Glomerular visceral epithelial cell (primary cell): ENCODE measurements at regions not wholly inside any gene's neighbourhood (a gene's known extent, or its start where the extent isn't known, plus 50 kb on each side); places are given as distances from the start of the nearest gene placed in this dataset.

Source experiments
- DNase-seq: peaks from one replicate; pipeline ENCODE4 v3.0.0-alpha.2; 2016; ENCODE audit errors: extremely low spot score

- DNase-seq: no peak
Observed at GRCh38 chr6:12584631-12585405, 131.7 kb upstream of the PHACTR1 start.

DNA sequence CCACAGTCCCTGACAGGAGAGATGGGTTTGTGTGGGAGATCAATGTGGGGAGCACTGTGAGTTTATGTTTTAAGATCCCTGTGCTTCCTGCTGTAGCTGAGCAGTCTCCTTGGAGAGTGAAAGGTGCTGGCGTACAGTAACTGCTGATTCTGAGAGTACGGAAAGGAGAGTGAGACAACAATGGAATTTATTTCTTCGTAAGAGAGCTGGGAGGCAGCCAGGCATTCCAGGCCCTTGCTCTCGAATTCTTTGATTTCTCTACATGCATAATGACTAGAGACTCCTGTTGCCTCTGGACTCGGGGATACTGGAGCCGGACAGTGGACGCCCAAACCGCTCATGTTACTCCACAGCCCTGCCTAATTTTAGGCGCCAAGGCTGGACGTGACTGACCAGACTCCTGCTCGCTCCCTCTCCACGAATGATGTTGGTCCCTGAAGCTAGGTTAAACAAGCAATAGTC is 131.0 kb upstream of the PHACTR1 start:
- DNase-seq: no peak

- DNase-seq: no peak
Observed at GRCh38 chr6:12586721-12587480, 129.7 kb upstream of the PHACTR1 start.

DNA sequence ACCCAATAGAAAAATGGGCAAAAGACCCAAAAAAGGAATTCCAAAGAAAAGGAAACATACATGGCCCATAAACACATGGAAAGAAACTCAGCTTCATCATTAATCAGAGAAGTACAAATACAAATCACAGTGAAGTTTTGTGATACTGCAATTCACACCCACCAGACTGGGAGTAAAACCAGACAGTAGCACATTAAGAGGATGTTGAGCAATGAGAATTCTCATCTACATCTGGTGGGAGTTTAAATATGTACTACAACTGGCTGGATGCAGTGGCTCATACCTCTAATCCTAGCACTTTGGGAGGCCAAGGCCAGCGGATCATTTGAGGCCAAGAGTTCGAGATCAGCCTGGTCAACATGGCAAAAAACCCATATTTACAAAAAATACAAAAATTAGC is 125.7 kb upstream of the PHACTR1 start:
- DNase-seq: no peak

- peak; percentile 82 for DNase-seq
Observed at GRCh38 chr6:12592634-12593033, 123.9 kb upstream of the PHACTR1 start.

GRCh38 chr6:12593771-12594529 is 122.6 kb upstream of the PHACTR1 start:
- DNase-seq: peak; percentile 74

DNA sequence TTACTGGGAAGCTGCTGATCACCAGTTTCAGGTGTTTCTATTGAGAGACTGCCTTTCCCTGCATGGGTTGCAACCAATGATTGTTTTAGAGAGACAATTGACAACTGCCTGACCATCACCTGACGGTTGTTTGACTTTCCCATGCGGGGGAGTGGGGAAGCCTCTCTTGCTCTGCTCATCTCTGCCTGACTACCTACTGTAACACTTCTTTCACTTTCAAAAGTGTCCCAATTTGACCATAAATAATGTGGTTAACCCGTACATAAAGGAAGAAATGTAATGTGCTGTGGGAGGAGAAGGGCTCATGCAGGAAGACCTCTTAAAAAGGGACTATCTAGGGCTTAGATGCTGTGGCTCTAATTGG is 122.1 kb upstream of the PHACTR1 start:
- DNase-seq: no peak

DNA sequence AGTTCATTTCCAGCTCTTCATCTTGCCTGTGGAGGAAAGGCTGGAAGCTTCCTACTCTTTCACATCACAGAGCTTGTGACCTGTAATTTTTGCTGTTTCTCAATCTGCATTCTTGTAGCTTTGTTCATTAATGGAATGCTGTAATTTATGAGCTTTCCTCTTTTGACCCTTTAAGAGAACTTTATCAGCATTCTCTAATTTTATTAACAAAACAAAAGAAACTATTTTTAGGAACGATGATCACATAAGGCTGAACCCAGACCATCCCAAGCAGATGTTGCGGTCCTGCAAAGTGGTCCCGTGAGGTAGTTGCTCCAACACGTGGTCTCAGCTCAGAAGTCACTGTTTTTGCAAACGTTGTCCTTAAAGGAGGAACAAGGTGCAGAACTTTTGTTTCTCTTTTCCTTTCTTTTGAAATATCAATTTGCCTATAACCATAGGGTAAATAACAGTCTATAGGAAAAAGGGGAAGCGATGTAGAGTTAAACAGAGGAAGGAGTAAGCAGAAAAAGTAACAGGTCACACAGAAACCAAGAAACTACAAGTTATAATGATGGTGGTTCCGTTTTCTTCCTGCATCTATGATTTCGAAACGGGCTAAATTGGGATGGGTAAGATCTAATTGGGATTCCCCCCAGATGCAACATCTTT is 121.3 kb upstream of the PHACTR1 start:
- DNase-seq: no peak

- no peak for DNase-seq
Observed at GRCh38 chr6:12596731-12597130, 119.8 kb upstream of the PHACTR1 start.

DNA sequence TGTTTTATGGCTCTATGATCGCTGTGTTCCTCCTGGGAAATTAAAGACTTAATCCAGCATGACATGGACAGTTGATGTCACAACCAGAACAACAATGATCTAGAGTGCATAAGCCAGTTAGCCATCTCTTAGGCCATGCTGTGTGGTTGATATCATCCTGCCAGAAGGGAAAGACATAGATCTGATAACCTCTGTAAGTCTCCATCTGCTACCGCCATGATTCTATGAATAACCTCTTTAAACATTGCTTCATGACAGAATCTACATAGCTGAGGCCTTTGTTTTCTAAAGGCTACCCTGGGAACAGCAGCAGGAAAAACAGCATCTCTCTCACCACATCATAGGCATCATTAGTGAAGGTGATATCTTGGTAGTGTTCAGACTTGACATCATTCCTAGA is 117.6 kb upstream of the PHACTR1 start:
- DNase-seq: no peak

GRCh38 chr6:12601881-12602280 is 114.7 kb upstream of the PHACTR1 start:
- DNase-seq: no peak

- DNase-seq: no peak
Observed at GRCh38 chr6:12602342-12602741, 114.2 kb upstream of the PHACTR1 start.

DNA sequence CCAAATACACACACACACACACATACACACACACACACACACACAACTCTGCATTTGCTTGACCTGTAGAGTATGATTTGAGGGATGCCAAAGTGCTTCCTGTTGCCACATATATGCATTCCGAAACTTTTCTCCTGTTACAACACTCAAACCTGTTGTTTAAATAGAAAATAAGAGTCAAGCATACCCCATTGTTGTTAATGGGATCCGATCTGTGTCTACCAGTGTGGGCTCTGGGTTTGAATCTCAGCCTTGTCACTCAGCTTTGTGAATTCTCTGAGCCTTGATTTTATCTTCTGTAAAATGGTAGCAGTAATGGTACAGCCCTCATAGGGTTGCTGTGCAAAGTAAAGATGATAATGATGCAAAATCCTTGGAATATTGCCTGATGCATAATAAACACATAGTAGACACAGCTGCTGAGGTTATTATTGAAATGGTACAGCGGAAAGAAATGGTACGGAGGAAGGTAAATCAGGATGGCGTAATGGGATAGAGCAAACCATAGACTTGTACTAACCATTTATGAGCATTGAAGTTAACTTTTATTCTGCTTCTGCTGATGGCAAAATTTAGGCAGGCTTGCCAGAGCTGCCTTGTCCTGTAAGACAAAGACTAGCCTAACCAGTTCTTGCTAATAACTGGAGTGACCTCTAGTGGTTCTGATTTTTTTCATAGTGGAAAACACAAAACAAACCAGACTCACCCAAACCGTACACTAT is 113.5 kb upstream of the PHACTR1 start:
- peak; percentile 66 for DNase-seq

DNA sequence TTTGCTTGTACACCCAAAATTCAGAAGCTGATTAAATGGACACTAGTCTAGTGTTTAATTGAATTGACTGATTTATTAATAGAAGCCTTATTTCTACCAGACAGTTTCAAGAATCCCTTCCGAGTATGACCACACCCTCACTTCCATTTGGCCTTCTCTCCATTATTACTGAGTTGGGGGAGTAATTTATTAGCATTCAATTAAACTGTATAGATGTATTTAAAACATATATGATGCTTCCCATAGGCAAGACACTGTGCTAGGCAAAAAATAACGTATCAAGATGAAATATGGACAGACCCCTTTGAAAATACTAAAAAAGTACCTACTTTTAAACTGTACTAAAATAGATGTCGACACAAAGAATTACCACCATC is 112.9 kb upstream of the PHACTR1 start:
- DNase-seq: no peak

DNA sequence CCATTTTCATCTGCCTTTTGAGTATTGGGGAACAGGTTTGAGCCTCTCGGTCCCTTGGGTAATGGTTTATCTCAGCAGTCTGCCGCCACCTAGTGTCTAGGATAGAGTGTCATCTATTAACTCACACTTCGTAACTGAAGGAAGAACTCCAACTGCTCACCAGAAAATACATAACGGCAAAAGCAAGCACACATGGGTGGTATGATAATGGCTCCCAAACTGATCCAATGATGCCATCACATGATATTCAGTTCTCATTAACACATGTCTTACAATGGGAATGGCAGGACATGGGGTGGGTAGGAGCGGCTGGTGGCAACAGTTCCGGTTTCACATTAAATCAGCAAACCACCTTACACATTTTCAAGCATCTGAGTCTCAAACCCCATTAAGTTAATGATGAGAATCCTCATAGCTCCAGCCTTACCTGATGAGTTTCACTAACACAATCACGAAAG is 110.7 kb upstream of the PHACTR1 start:
- peak; percentile 72 for DNase-seq

- DNase-seq: no peak
Observed at GRCh38 chr6:12606616-12607015, 110.0 kb upstream of the PHACTR1 start.

DNA sequence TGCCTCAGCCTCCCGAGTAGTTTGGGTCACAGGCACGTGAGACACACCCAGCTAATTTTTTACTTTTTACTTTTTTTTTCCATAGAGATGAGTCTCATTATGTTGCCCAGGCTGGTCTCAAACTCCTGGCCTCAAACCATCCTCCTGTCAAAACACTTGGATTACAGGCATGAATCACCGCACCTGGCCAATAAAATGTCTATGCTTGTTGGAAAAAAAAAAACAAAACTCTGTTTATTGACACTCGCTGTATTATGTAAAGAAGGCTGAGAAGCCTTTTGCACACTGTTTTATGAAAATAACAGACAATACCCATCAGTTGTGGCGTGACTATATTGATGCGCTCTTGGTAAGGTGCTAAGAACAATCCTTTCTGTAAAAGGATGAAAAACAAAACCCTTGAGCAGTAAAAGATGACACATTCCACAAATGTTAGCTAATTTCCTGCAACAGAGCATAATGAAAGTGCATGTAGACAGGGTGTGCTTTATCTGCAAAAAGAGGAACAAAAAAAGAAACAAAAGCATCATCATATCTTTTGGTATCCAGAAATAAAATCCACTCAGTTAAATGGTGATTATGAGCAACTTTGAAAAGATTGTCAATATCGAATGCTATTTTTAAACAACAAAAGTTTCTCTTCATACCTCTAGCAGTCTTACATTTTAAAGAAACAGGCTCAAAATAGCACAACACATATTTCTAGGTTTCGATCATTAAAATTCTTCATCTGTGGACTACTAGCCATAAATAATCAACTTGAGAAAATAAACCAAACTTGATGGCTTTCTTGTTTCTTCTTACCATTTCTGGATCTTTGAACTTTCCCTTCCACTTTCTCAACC is 108.3 kb upstream of the PHACTR1 start:
- peak; percentile 45 for DNase-seq

GRCh38 chr6:12608874-12609273 is 107.7 kb upstream of the PHACTR1 start:
- DNase-seq: no peak

- DNase-seq: no peak
Observed at GRCh38 chr6:12609751-12610150, 106.8 kb upstream of the PHACTR1 start.

- no peak for DNase-seq
Observed at GRCh38 chr6:12610862-12611261, 105.7 kb upstream of the PHACTR1 start.
